Activated CD8-positive, alpha-beta memory T cell treated with anti-CD3 and anti-CD28 coated beads, Interleukin-2, amount 10 ng/mL, durations not matched to agents 7 days and 5 days (primary cell): ENCODE measurements at regions not wholly inside any gene's neighbourhood (a gene's known extent, or its start where the extent isn't known, plus 50 kb on each side); places are given as distances from the start of the nearest gene placed in this dataset.
"Not testable (repeated sequence)": the region's sequence is repeated elsewhere in the genome, so short reads cannot be mapped to it uniquely, and the experiment has no call there.

Source experiments
- ATAC-seq: fragments of 150-1000 bp; cut with Tn5 transposase; one replicate; pipeline ENCODE4 v1.10.0; 2021; ENCODE audit warnings: moderate library complexity
- CTCF ChIA-PET: fragments of 350-600 bp; sonication (Branson Sonifier 250); formaldehyde crosslinking; loops from one replicate; lab custom pipeline; 2021; ENCODE audit warnings: antibody characterized with exemption; lab: Charles Lee
- DNase-seq: peaks from one replicate; pipeline ENCODE4 v3.0.0-alpha.2; 2020
- H3K27ac Mint-ChIP-seq: one replicate; pipeline ENCODE4 v1.8.0; 2021; ENCODE audit warnings: mild to moderate bottlenecking, mixed read lengths
- H3K27me3 Mint-ChIP-seq: one replicate; pipeline ENCODE4 v1.8.0; 2021; ENCODE audit warnings: mixed read lengths
- H3K36me3 Mint-ChIP-seq: one replicate; pipeline ENCODE4 v1.8.0; 2021; ENCODE audit warnings: mild to moderate bottlenecking, mixed read lengths
- H3K4me1 Mint-ChIP-seq: one replicate; pipeline ENCODE4 v1.8.0; 2021; ENCODE audit warnings: mixed read lengths
- H3K4me3 Mint-ChIP-seq: one replicate; pipeline ENCODE4 v1.8.0; 2021; ENCODE audit warnings: mild to moderate bottlenecking, moderate library complexity, mixed read lengths
- H3K9me3 Mint-ChIP-seq: one replicate; pipeline ENCODE4 v1.8.0; 2022; ENCODE audit warnings: low read depth, mixed read lengths

- Mint-ChIP-seq H3K4me1 (no peaks in the 10 kb centered on the region), H3K4me3 (no peak overlapping the region), H3K36me3 (no peaks in the 10 kb centered on the region), H3K27me3 (no peaks in the 10 kb centered on the region), H3K9me3 (peaks cover 11% of the 10 kb centered on the region), H3K27ac (no peak overlapping the region)
- ATAC-seq (no peak), DNase-seq (no peak)
- CTCF ChIA-PET = no interaction called here
Observed at GRCh38 chr17:54353789-54354525, 531.2 kb downstream of the KIF2B start.

GRCh38 chr17:54361073-54361472, 538.3 kb downstream of the KIF2B start:
- H3K4me3 Mint-ChIP-seq, H3K36me3 Mint-ChIP-seq, H3K27me3 Mint-ChIP-seq, DNase-seq, ATAC-seq, H3K27ac Mint-ChIP-seq, H3K4me1 Mint-ChIP-seq, CTCF ChIA-PET: not testable (repeated sequence)
- peaks cover 12% of the 10 kb centered on the region for H3K9me3 Mint-ChIP-seq

GRCh38 chr17:54368906-54369305, 531.7 kb upstream of the TOM1L1 start:
- DNase-seq = no peak
- no peak overlapping the region for H3K4me3 Mint-ChIP-seq
- H3K36me3 Mint-ChIP-seq = no peaks in the 10 kb centered on the region
- no peak overlapping the region for H3K27ac Mint-ChIP-seq
- H3K27me3 Mint-ChIP-seq = no peaks in the 10 kb centered on the region
- H3K9me3 Mint-ChIP-seq = peaks cover 3% of the 10 kb centered on the region
- no peaks in the 10 kb centered on the region for H3K4me1 Mint-ChIP-seq
- CTCF ChIA-PET = no interaction called here
- ATAC-seq = no peak

GRCh38 chr17:54372069-54372749, 528.4 kb upstream of the TOM1L1 start:
- no peak overlapping the region for H3K27ac Mint-ChIP-seq
- H3K36me3 Mint-ChIP-seq = no peaks in the 10 kb centered on the region
- no peak for ATAC-seq
- peaks cover 4% of the 10 kb centered on the region for H3K9me3 Mint-ChIP-seq
- H3K4me1 Mint-ChIP-seq = no peaks in the 10 kb centered on the region
- no peaks in the 10 kb centered on the region for H3K27me3 Mint-ChIP-seq
- DNase-seq = no peak
- no peak overlapping the region for H3K4me3 Mint-ChIP-seq
- CTCF ChIA-PET = no interaction called here

GRCh38 chr17:54373970-54374369, 526.7 kb upstream of the TOM1L1 start:
- Mint-ChIP-seq H3K4me1 (no peaks in the 10 kb centered on the region), H3K36me3 (no peaks in the 10 kb centered on the region), H3K4me3 (no peak overlapping the region), H3K27me3 (no peaks in the 10 kb centered on the region), H3K27ac (no peak overlapping the region), H3K9me3 (peaks cover 7% of the 10 kb centered on the region)
- CTCF ChIA-PET = no interaction called here
- ATAC-seq (no peak), DNase-seq (no peak)

GRCh38 chr17:54376409-54376808, 524.2 kb upstream of the TOM1L1 start:
- CTCF ChIA-PET, H3K4me1 Mint-ChIP-seq, H3K27ac Mint-ChIP-seq, H3K27me3 Mint-ChIP-seq, DNase-seq, H3K4me3 Mint-ChIP-seq, H3K36me3 Mint-ChIP-seq, ATAC-seq: not testable (repeated sequence)
- peaks cover 14% of the 10 kb centered on the region for H3K9me3 Mint-ChIP-seq

- H3K9me3 Mint-ChIP-seq = peaks cover 19% of the 10 kb centered on the region
- no peak for DNase-seq
- H3K36me3 Mint-ChIP-seq = no peaks in the 10 kb centered on the region
- H3K27ac Mint-ChIP-seq = no peak overlapping the region
- CTCF ChIA-PET = no interaction called here
- H3K27me3 Mint-ChIP-seq = no peaks in the 10 kb centered on the region
- H3K4me1 Mint-ChIP-seq = no peaks in the 10 kb centered on the region
- ATAC-seq = no peak
- no peak overlapping the region for H3K4me3 Mint-ChIP-seq
Observed at GRCh38 chr17:54381482-54381881, 519.2 kb upstream of the TOM1L1 start.

GRCh38 chr17:54404259-54404658, 496.4 kb upstream of the TOM1L1 start:
- CTCF ChIA-PET = no interaction called here
- Mint-ChIP-seq H3K36me3 (no peaks in the 10 kb centered on the region), H3K4me1 (no peaks in the 10 kb centered on the region), H3K9me3 (no peaks in the 10 kb centered on the region), H3K4me3 (no peak overlapping the region), H3K27ac (no peak overlapping the region), H3K27me3 (no peaks in the 10 kb centered on the region)
- DNase-seq (no peak), ATAC-seq (no peak)

GRCh38 chr17:54405826-54406225, 494.8 kb upstream of the TOM1L1 start:
- H3K27ac Mint-ChIP-seq = no peak overlapping the region
- CTCF ChIA-PET = interaction anchor here (0.5 kb wide), 1 partner anchor 21 kb away, joined by 3 read pairs; no protein-coding TSS in a partner anchor
- H3K9me3 Mint-ChIP-seq = no peaks in the 10 kb centered on the region
- H3K4me3 Mint-ChIP-seq = no peak overlapping the region
- H3K27me3 Mint-ChIP-seq = no peaks in the 10 kb centered on the region
- ATAC-seq = no peak
- no peaks in the 10 kb centered on the region for H3K36me3 Mint-ChIP-seq
- no peaks in the 10 kb centered on the region for H3K4me1 Mint-ChIP-seq
- no peak for DNase-seq

GRCh38 chr17:54408731-54409130, 491.9 kb upstream of the TOM1L1 start:
- H3K4me1 Mint-ChIP-seq = no peaks in the 10 kb centered on the region
- no peaks in the 10 kb centered on the region for H3K27me3 Mint-ChIP-seq
- no peak overlapping the region for H3K4me3 Mint-ChIP-seq
- ATAC-seq (no peak), DNase-seq (no peak)
- no peak overlapping the region for H3K27ac Mint-ChIP-seq
- H3K9me3 Mint-ChIP-seq = no peaks in the 10 kb centered on the region
- H3K36me3 Mint-ChIP-seq = no peaks in the 10 kb centered on the region
- CTCF ChIA-PET = no interaction called here

- H3K4me3 Mint-ChIP-seq = no peak overlapping the region
Observed at GRCh38 chr17:54418467-54418866, 482.2 kb upstream of the TOM1L1 start.

GRCh38 chr17:54425671-54426070, 475.0 kb upstream of the TOM1L1 start:
- Mint-ChIP-seq H3K36me3 (no peaks in the 10 kb centered on the region), H3K4me3 (no peak overlapping the region), H3K27me3 (no peaks in the 10 kb centered on the region), H3K9me3 (peaks cover 5% of the 10 kb centered on the region), H3K27ac (no peak overlapping the region), H3K4me1 (no peaks in the 10 kb centered on the region)
- CTCF ChIA-PET = no interaction called here
- DNase-seq (no peak), ATAC-seq (no peak)

More at GRCh38 chr17:54418467-54418866, 482.2 kb upstream of the TOM1L1 start:
- ATAC-seq = no peak
- no peak overlapping the region for H3K27ac Mint-ChIP-seq
- H3K36me3 Mint-ChIP-seq = no peaks in the 10 kb centered on the region
- DNase-seq = no peak
- peaks cover 8% of the 10 kb centered on the region for H3K9me3 Mint-ChIP-seq
- H3K27me3 Mint-ChIP-seq = no peaks in the 10 kb centered on the region
- H3K4me1 Mint-ChIP-seq = no peaks in the 10 kb centered on the region
- CTCF ChIA-PET = interaction anchor here (0.6 kb wide), 1 partner anchor 107 kb away, joined by 3 read pairs; no protein-coding TSS in a partner anchor

- Mint-ChIP-seq H3K4me1 (no peaks in the 10 kb centered on the region), H3K4me3 (no peak overlapping the region), H3K9me3 (peaks cover 5% of the 10 kb centered on the region), H3K36me3 (no peaks in the 10 kb centered on the region), H3K27me3 (no peaks in the 10 kb centered on the region), H3K27ac (no peak overlapping the region)
- CTCF ChIA-PET = interaction anchor here (0.7 kb wide), 1 partner anchor 21 kb away, joined by 3 read pairs; no protein-coding TSS in a partner anchor
- ATAC-seq (no peak), DNase-seq (no peak)
Observed at GRCh38 chr17:54426296-54426886, 474.3 kb upstream of the TOM1L1 start.

- no peak overlapping the region for H3K4me3 Mint-ChIP-seq
Observed at GRCh38 chr17:54435966-54436365, 464.7 kb upstream of the TOM1L1 start.

More at GRCh38 chr17:54435966-54436365, 464.7 kb upstream of the TOM1L1 start:
- CTCF ChIA-PET = no interaction called here
- H3K4me1 Mint-ChIP-seq = no peaks in the 10 kb centered on the region
- peaks cover 4% of the 10 kb centered on the region for H3K9me3 Mint-ChIP-seq
- no peaks in the 10 kb centered on the region for H3K36me3 Mint-ChIP-seq
- ATAC-seq (no peak), DNase-seq (no peak)
- H3K27me3 Mint-ChIP-seq = no peaks in the 10 kb centered on the region
- H3K27ac Mint-ChIP-seq = no peak overlapping the region
